Testis (tissue), 2 donors: ENCODE measurements at regions not wholly inside any gene's neighbourhood (a gene's known extent, or its start where the extent isn't known, plus 50 kb on each side); places are given as distances from the start of the nearest gene placed in this dataset.

ENCODE experiments used
- DNase-seq: peaks from one replicate; pipeline ENCODE4 v3.0.0-alpha.2; 2019
- H3K27ac ChIP-seq, 2 donors: fragments of 200-600 bp; sonication (generic); one replicate each; pipeline ENCODE4 v1.5.1; 2019
- H3K27me3 ChIP-seq: fragments of 200-600 bp; sonication (generic); one replicate; pipeline ENCODE4 v1.5.1; 2019
- H3K36me3 ChIP-seq: fragments of 200-600 bp; sonication (generic); one replicate; pipeline ENCODE4 v1.5.1; 2017; ENCODE audit warnings: low read depth; ENCODE audit errors: missing control alignments
- H3K4me1 ChIP-seq: fragments of 200-600 bp; sonication (generic); one replicate; pipeline ENCODE4 v1.5.1; 2019
- H3K4me3 ChIP-seq, 2 donors: fragments of 200-600 bp; sonication (generic); one replicate each; pipeline ENCODE4 v1.5.1; 2017 to 2019
- H3K9me3 ChIP-seq: fragments of 200-600 bp; sonication (generic); one replicate; pipeline ENCODE4 v1.5.1; 2017
- CTCF ChIP-seq, 3 experiments: fragments of 450-650 bp in 2 of 3; fragments of 200-600 bp in 1 of 3; sonication (generic) in 1 of 3; IDR thresholded peaks; one replicate each; pipeline ENCODE4 v1.5.1; 2016 to 2019; ENCODE audit warnings: antibody characterized with exemption in 3 of 3, mild to moderate bottlenecking in 2 of 3, moderate library complexity in 1 of 3
- POLR2A ChIP-seq: fragments of 450-650 bp; IDR thresholded peaks from one replicate; pipeline ENCODE4 v1.6.1; 2017; ENCODE audit warnings: antibody characterized with exemption, mild to moderate bottlenecking, moderate library complexity
- WGBS, 2 donors: methylation state at CpG; one replicate each; pipeline ENCODE4 v1.1.5; 2018; 5-methylcytosine and 5-hydroxymethylcytosine counted together
- intact Hi-C: fragments of 100-400 bp; cut with DNase I; formaldehyde crosslinking; loops from one replicate; pipeline ENCODE4 v1.15.1; 2023; ENCODE audit warnings: low total_unique reads

DNA sequence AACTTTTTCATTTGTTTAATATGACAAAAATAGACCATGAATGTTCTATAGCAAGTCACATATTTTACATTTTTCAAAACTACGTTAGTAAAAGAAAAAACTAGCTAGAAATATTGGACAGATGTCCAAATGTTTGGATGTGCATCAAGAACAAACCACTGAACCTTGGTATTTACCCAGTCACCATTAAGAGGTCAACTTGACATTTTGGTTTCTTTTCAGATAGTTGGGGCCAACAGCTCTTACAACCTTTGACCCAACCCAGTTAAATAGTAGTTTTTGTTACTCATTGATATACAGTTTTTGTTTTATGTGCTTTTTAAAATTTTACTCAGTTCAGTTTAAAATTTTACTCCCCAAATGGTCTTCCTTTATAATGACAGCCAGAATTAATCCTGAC is 238.7 kb upstream of the TET2 start:
- no peak overlapping the region for H3K4me3 ChIP-seq
- H3K27ac ChIP-seq = no peak overlapping the region
- intact Hi-C loops = no loop called here
- no peak for DNase-seq
- TF ChIP-seq CTCF (IDR thresholded peaks at IDR 0.05) (no peak), POLR2A (no peak)
- H3K27me3 ChIP-seq = no peaks in the 10 kb centered on the region
- WGBS, 2 donors = 33 to 58% methylated on average over 1 of the region's 1 CpG
- H3K4me1 ChIP-seq = no peaks in the 10 kb centered on the region
- no peaks in the 10 kb centered on the region for H3K9me3 ChIP-seq
- no peaks in the 10 kb centered on the region for H3K36me3 ChIP-seq

GRCh38 chr4:104909376-104909775 is 237.3 kb upstream of the TET2 start:
- 92 to 97% methylated on average over 1 of the region's 1 CpG for WGBS, 2 donors
- Histone ChIP-seq H3K27ac (no peak overlapping the region), H3K9me3 (no peaks in the 10 kb centered on the region), H3K36me3 (no peaks in the 10 kb centered on the region), H3K4me3 (no peak overlapping the region), H3K27me3 (no peaks in the 10 kb centered on the region), H3K4me1 (no peaks in the 10 kb centered on the region)
- no peak for TF ChIP-seq POLR2A
- TF ChIP-seq CTCF (IDR thresholded peaks at IDR 0.05) = no peak
- intact Hi-C loops = no loop called here
- no peak for DNase-seq

- H3K4me1 ChIP-seq = no peaks in the 10 kb centered on the region
- no peak overlapping the region for H3K4me3 ChIP-seq
- no peak overlapping the region for H3K27ac ChIP-seq
- no peaks in the 10 kb centered on the region for H3K9me3 ChIP-seq
- 80 to 87% methylated on average over 1 of the region's 1 CpG for WGBS, 2 donors
- TF ChIP-seq CTCF (IDR thresholded peaks at IDR 0.05) (no peak), POLR2A (no peak)
- no peaks in the 10 kb centered on the region for H3K36me3 ChIP-seq
- H3K27me3 ChIP-seq = no peaks in the 10 kb centered on the region
- no peak for DNase-seq
- intact Hi-C loops = no loop called here
Measured at GRCh38 chr4:104912518-104912917, 234.2 kb upstream of the TET2 start.

- intact Hi-C loops = no loop called here
- Histone ChIP-seq H3K27me3 (no peaks in the 10 kb centered on the region), H3K9me3 (no peaks in the 10 kb centered on the region), H3K36me3 (no peaks in the 10 kb centered on the region), H3K27ac (no peak overlapping the region), H3K4me3 (no peak overlapping the region), H3K4me1 (no peaks in the 10 kb centered on the region)
- no peak for TF ChIP-seq CTCF (IDR thresholded peaks at IDR 0.05)
- no peak for DNase-seq
- WGBS, 2 donors = 77 to 83% methylated on average over 3 of the region's 3 CpGs
Measured at GRCh38 chr4:104915373-104915772, 231.3 kb upstream of the TET2 start.

DNA sequence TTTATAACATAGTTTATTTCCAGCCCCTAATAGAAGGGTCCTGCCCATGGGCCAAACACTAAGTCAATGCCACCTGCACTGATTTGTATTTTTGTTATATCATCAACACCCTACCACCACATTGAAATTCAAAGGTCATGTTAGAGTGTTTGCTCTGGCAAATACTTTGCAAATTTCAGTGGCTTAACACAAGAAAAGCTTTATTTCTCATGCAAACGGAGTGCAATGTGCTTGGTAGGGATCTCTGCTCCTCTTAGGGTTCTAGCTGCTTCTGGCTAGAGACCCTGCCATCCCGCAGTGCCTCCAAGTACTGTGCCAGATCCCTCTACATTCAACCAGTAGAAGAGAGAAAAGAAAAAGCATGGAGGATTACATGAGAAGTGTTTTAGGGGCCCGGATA is 230.8 kb upstream of the TET2 start:
- intact Hi-C loops = no loop called here
- no peaks in the 10 kb centered on the region for H3K36me3 ChIP-seq
- WGBS, 2 donors = 41 to 77% methylated on average over 3 of the region's 3 CpGs
- no peaks in the 10 kb centered on the region for H3K27me3 ChIP-seq
- no peak for DNase-seq
- no peaks in the 10 kb centered on the region for H3K4me1 ChIP-seq
- no peaks in the 10 kb centered on the region for H3K9me3 ChIP-seq
- no peak overlapping the region for H3K27ac ChIP-seq
- H3K4me3 ChIP-seq = no peak overlapping the region
- TF ChIP-seq POLR2A = no peak
- no peak for TF ChIP-seq CTCF (IDR thresholded peaks at IDR 0.05)
